Testis (tissue), 2 donors: ENCODE measurements at regions not wholly inside any gene's neighbourhood (a gene's known extent, or its start where the extent isn't known, plus 50 kb on each side); places are given as distances from the start of the nearest gene placed in this dataset.

Source experiments
- DNase-seq: peaks from one replicate; pipeline ENCODE4 v3.0.0-alpha.2; 2019
- H3K27ac ChIP-seq, 2 donors: fragments of 200-600 bp; sonication (generic); one replicate each; pipeline ENCODE4 v1.5.1; 2019
- H3K27me3 ChIP-seq: fragments of 200-600 bp; sonication (generic); one replicate; pipeline ENCODE4 v1.5.1; 2019
- H3K36me3 ChIP-seq: fragments of 200-600 bp; sonication (generic); one replicate; pipeline ENCODE4 v1.5.1; 2017; ENCODE audit warnings: low read depth; ENCODE audit errors: missing control alignments
- H3K4me1 ChIP-seq: fragments of 200-600 bp; sonication (generic); one replicate; pipeline ENCODE4 v1.5.1; 2019
- H3K4me3 ChIP-seq, 2 donors: fragments of 200-600 bp; sonication (generic); one replicate each; pipeline ENCODE4 v1.5.1; 2017 to 2019
- H3K9me3 ChIP-seq: fragments of 200-600 bp; sonication (generic); one replicate; pipeline ENCODE4 v1.5.1; 2017
- POLR2A ChIP-seq: fragments of 450-650 bp; IDR thresholded peaks from one replicate; pipeline ENCODE4 v1.6.1; 2017; ENCODE audit warnings: antibody characterized with exemption, mild to moderate bottlenecking, moderate library complexity
- whole genome bisulfite sequencing, 2 donors: methylation state at CpG; one replicate each; pipeline ENCODE4 v1.1.5; 2018; 5-methylcytosine and 5-hydroxymethylcytosine counted together
- intact Hi-C: fragments of 100-400 bp; cut with DNase I; formaldehyde crosslinking; loops from one replicate; pipeline ENCODE4 v1.15.1; 2023; ENCODE audit warnings: low total_unique reads
- TF ChIP-seq, protein P1 (sequence below), 3 experiments: fragments of 450-650 bp in 2 of 3; fragments of 200-600 bp in 1 of 3; sonication (generic) in 1 of 3; IDR thresholded peaks; one replicate each; pipeline ENCODE4 v1.5.1; 2016 to 2019; ENCODE audit warnings: antibody characterized with exemption in 3 of 3, mild to moderate bottlenecking in 2 of 3, moderate library complexity in 1 of 3

DNA sequence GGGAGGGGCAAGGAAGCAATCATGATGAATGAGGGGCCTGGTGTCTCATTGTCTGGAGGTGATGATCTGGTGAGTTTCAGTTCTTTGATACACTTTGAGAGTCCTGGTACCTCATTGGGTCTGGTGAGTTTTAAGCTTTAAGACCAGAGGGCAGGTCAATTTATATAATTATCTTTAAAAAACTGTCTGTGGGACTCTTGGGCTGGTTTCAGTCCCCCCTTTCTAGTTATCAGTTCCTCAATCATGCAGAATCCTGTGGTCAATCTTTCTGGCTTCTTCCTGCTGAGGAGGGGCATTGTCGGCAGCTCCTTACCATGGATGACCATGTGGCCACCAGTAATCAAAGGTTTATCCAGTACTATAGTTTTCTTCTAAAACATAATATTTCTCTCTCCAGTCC is 789.1 kb downstream of the PCDH18 start:
- Histone ChIP-seq H3K9me3 (no peaks in the 10 kb centered on the region), H3K27me3 (no peaks in the 10 kb centered on the region), H3K4me1 (no peaks in the 10 kb centered on the region), H3K4me3 (no peak overlapping the region), H3K27ac (no peak overlapping the region), H3K36me3 (no peaks in the 10 kb centered on the region)
- DNase-seq, result no peak
- 82 to 96% methylated on average over 1 of the region's 1 CpG for WGBS, 2 donors
- intact Hi-C loops, result no loop called here
- no peak for TF ChIP-seq POLR2A
- TF ChIP-seq, protein P1, sequence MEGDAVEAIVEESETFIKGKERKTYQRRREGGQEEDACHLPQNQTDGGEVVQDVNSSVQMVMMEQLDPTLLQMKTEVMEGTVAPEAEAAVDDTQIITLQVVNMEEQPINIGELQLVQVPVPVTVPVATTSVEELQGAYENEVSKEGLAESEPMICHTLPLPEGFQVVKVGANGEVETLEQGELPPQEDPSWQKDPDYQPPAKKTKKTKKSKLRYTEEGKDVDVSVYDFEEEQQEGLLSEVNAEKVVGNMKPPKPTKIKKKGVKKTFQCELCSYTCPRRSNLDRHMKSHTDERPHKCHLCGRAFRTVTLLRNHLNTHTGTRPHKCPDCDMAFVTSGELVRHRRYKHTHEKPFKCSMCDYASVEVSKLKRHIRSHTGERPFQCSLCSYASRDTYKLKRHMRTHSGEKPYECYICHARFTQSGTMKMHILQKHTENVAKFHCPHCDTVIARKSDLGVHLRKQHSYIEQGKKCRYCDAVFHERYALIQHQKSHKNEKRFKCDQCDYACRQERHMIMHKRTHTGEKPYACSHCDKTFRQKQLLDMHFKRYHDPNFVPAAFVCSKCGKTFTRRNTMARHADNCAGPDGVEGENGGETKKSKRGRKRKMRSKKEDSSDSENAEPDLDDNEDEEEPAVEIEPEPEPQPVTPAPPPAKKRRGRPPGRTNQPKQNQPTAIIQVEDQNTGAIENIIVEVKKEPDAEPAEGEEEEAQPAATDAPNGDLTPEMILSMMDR (IDR thresholded peaks at IDR 0.05), result no peak

DNA sequence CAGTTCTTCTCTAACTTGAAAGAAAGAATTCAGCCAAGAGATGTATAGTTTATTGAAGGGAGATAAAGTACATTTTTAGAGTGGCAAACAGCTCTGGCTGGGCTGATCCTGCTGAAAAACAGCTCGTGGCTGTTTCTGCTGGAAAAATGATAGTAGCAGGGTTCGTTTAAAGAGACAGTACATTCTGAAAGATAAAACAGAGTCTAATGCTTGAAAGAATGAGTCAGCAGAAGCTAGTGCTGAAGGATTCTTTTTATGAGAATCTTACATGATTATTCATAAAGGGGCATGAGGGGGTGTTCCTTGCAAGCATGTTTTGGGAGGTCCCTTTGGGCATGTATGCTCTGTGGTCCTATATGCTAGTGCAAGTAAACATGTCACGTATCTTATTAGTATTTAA is 790.0 kb downstream of the PCDH18 start:
- no peak for DNase-seq
- no peaks in the 10 kb centered on the region for H3K27me3 ChIP-seq
- no peaks in the 10 kb centered on the region for H3K36me3 ChIP-seq
- intact Hi-C loops, result no loop called here
- H3K27ac ChIP-seq, result no peak overlapping the region
- H3K4me1 ChIP-seq, result no peaks in the 10 kb centered on the region
- no peak overlapping the region for H3K4me3 ChIP-seq
- WGBS, 2 donors, result 63 to 69% methylated on average over 3 of the region's 3 CpGs
- TF ChIP-seq, protein P1 (IDR thresholded peaks at IDR 0.05), result no peak
- TF ChIP-seq POLR2A, result no peak
- no peaks in the 10 kb centered on the region for H3K9me3 ChIP-seq

DNA sequence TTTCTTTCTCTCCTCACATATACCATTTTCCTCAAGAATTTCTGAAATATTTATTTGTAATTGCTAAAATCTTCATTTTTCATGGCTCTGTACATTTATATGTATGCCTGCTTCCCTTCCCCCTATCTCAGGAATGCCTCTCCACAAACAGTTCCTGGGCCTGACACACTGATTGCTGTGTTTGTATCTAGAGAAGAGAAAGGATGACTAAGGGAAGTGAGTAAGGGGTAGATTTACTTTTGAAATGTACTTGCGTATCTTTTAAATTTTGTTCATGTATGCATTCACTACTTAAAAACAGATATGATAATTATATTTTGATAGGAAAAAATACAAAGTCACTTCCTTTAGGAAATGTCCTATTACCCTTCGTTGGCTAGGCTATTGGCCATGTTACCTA is 790.8 kb downstream of the PCDH18 start:
- DNase-seq, result no peak
- Histone ChIP-seq H3K27me3 (no peaks in the 10 kb centered on the region), H3K4me1 (no peaks in the 10 kb centered on the region), H3K4me3 (no peak overlapping the region), H3K9me3 (no peaks in the 10 kb centered on the region), H3K27ac (no peak overlapping the region), H3K36me3 (no peaks in the 10 kb centered on the region)
- TF ChIP-seq, protein P1 (IDR thresholded peaks at IDR 0.05), result no peak
- no peak for TF ChIP-seq POLR2A
- 85 to 87% methylated on average over 2 of the region's 2 CpGs for WGBS, 2 donors
- intact Hi-C loops, result no loop called here

DNA sequence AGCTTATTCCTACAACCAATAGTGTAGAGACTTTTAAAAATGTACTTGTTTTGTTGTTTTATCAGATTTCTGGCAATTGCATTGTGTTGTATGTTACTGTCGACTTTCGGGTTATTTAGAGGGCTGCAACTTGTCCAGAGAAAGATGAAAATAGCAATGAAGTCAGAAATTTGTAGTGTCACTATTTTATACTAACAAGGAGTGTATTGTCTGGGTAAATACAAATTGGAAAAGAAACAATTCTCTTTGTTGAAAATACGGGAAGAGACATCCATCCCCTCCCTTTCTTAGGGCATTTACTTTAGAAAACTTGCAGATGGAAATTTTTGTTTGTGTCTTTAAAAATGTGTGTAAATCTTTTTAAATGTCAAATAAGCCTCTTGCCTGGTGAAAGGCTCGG is 792.0 kb downstream of the PCDH18 start:
- Histone ChIP-seq H3K4me3 (no peak overlapping the region), H3K27ac (no peak overlapping the region), H3K36me3 (no peaks in the 10 kb centered on the region), H3K4me1 (no peaks in the 10 kb centered on the region), H3K9me3 (no peaks in the 10 kb centered on the region), H3K27me3 (no peaks in the 10 kb centered on the region)
- WGBS, 2 donors, result 85% methylated on average over 4 of the region's 4 CpGs
- intact Hi-C loops, result no loop called here
- TF ChIP-seq, protein P1 (IDR thresholded peaks at IDR 0.05), result no peak
- no peak for TF ChIP-seq POLR2A
- no peak for DNase-seq

DNA sequence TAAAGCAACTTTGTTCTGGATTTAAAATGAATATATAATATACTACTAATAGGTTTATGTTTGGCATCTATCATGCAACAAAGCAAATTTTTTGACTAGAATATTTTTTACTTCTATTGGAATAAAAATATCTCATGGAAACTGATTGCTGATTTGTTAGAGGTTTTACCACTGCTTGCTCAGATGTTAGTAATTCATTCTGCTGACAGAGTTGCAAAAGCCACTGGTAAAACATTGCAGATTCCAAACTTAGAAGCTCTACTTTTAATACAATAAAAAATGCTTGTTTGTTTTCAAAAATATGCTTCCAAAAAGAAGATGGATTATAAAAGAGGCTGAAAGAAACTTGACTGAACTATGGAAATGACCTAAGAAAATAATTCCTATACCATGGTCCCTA is 795.2 kb downstream of the PCDH18 start:
- H3K27ac ChIP-seq, result no peak overlapping the region
- no peaks in the 10 kb centered on the region for H3K4me1 ChIP-seq
- no peak for TF ChIP-seq POLR2A
- TF ChIP-seq, protein P1 (IDR thresholded peaks at IDR 0.05), result no peak
- H3K4me3 ChIP-seq, result no peak overlapping the region
- H3K27me3 ChIP-seq, result no peaks in the 10 kb centered on the region
- no peak for DNase-seq
- no peaks in the 10 kb centered on the region for H3K9me3 ChIP-seq
- H3K36me3 ChIP-seq, result no peaks in the 10 kb centered on the region
- intact Hi-C loops, result no loop called here
